PFSK-1 (cell line): ENCODE measurements at regions not wholly inside any gene's neighbourhood (a gene's known extent, or its start where the extent isn't known, plus 50 kb on each side); places are given as distances from the start of the nearest gene placed in this dataset.

Source experiments
- FOXP2 ChIP-seq: optimal IDR thresholded peaks from 2 replicates; pipeline ENCODE3; 2011; ENCODE audit warnings: borderline replicate concordance, control low read depth, inconsistent platforms; ENCODE audit not compliant: insufficient read depth; ENCODE audit errors: extremely low read length, extremely low read depth
- POLR2AphosphoS5 ChIP-seq: IDR thresholded peaks from 2 replicates; pipeline ENCODE4 v1.6.1; 2012; ENCODE audit warnings: low read depth, mild to moderate bottlenecking, control low read depth, low read length, moderate library complexity
- SIN3A ChIP-seq: IDR thresholded peaks from 2 replicates; pipeline ENCODE4 v1.6.1; 2012; ENCODE audit warnings: mild to moderate bottlenecking, low read length, moderate library complexity, borderline replicate concordance; ENCODE audit not compliant: insufficient read depth
- TAF1 ChIP-seq: IDR thresholded peaks from 2 replicates; pipeline ENCODE4 v1.6.1; 2012; ENCODE audit warnings: low read length, control low read depth, borderline replicate concordance; ENCODE audit not compliant: insufficient read depth
- TF ChIP-seq, protein P1 (sequence below), 2 experiments: IDR thresholded peaks; 2 replicates each; pipeline versions ENCODE4 v1.6.1 to v1.8.0; 2011 to 2012; ENCODE audit warnings: low read depth in 2 of 2, low read length in 2 of 2, control low read depth in 1 of 2, inconsistent platforms in 1 of 2, mild to moderate bottlenecking in 1 of 2, moderate library complexity in 1 of 2; ENCODE audit not compliant: insufficient read depth in 1 of 2

DNA sequence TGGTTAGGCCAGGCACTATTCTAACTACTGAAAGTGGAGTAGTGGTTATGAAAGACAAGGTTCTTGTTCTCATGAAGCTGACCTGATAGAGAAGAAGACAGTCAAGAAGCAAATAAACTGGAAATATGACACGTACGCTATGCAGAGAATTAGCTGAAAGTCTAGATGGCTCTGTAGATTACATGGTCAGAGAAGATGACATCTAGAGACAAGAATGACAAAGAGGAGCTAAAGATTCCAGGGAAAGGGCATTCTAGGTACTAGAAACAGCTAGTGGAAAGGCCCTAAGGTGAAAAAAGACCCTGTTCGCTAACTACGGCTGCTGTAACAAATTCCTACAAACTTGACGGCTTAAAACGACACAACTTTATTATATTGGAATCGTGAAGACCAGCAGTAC is 68.0 kb upstream of the NRIP1 start:
- no peak for TF ChIP-seq TAF1

DNA sequence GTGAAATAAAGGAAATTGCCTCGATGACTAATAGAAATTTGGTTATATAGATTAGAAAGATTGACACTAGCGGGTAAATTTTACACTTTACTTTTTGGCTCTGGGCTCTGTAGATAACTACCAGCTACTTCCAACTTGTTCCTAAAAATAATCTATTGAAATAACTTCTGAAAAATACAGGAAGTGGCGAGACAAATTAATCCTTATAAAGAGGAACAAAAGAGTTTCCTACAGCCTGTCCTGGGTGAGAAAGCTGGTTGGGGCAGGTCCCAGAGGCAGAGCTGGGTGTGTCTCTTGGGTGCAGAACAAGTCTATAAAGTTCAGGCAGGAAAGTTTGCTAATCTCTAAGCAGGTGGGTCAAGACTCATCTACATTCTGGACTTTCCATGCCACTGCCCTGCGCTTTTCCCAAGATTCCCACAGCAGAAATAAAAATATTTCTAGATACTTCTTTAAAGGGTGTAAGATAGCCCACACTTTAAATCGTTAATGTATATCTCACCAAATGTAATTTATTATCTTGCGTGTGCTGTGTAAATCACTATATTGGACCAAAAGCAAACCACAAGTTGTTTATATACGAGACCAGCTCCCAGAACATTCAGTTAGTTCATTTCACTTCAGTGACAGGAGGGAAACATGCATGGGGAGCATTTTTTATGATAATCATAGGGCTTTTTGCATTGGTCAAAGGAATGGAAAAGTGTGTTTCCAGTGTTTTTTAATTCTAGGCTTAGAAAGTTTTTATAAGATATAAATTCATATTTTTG is 70.1 kb upstream of the NRIP1 start:
- no peak for TF ChIP-seq FOXP2
- TF ChIP-seq, protein P1, sequence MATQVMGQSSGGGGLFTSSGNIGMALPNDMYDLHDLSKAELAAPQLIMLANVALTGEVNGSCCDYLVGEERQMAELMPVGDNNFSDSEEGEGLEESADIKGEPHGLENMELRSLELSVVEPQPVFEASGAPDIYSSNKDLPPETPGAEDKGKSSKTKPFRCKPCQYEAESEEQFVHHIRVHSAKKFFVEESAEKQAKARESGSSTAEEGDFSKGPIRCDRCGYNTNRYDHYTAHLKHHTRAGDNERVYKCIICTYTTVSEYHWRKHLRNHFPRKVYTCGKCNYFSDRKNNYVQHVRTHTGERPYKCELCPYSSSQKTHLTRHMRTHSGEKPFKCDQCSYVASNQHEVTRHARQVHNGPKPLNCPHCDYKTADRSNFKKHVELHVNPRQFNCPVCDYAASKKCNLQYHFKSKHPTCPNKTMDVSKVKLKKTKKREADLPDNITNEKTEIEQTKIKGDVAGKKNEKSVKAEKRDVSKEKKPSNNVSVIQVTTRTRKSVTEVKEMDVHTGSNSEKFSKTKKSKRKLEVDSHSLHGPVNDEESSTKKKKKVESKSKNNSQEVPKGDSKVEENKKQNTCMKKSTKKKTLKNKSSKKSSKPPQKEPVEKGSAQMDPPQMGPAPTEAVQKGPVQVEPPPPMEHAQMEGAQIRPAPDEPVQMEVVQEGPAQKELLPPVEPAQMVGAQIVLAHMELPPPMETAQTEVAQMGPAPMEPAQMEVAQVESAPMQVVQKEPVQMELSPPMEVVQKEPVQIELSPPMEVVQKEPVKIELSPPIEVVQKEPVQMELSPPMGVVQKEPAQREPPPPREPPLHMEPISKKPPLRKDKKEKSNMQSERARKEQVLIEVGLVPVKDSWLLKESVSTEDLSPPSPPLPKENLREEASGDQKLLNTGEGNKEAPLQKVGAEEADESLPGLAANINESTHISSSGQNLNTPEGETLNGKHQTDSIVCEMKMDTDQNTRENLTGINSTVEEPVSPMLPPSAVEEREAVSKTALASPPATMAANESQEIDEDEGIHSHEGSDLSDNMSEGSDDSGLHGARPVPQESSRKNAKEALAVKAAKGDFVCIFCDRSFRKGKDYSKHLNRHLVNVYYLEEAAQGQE (IDR thresholded peaks at IDR 0.05; ENCODE audit: insufficient read depth in 1 of 2, low read depth in 2 of 2, low read length in 2 of 2): no peak
- no peak for TF ChIP-seq TAF1
- no peak for TF ChIP-seq POLR2AphosphoS5
- no peak for TF ChIP-seq SIN3A

DNA sequence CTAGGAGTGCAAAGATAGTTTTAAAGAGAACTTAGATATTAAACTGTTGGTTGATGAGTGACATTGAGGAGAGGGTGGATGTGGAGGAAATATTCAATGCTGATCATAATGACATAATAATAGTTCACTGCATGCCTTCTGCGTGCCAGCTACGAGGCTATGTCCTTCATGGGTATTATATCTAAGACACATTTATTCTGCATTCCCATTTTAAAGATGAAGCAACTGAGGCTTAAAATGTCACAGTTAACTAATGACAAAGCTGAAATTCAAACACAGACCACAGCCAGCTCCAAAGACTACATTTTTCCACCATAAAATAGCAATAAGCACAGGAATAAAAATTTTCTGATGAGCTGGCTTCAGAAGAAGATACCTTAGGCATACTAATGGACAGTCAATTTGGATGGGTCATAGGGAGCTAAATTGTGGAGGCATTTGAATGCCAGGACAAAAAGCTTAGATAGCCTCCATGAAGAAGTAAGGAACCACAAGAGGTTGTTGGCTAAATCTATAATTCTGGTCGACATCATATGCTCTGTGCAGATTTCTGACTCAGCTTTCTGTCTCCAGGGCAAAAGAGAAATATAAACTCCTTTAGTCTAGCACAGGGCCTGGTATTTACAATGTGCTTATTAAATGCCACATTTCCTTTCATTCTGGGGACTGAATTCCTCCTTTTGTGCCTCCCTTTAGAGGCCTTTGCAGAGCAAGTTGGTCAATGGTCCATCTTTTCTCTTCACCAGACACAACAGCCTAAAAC is 71.2 kb upstream of the NRIP1 start:
- TF ChIP-seq FOXP2 (no peak), POLR2AphosphoS5 (no peak), TAF1 (no peak), SIN3A (no peak)
- TF ChIP-seq, protein P1 (IDR thresholded peaks at IDR 0.05; ENCODE audit: insufficient read depth in 1 of 2, low read depth in 2 of 2, low read length in 2 of 2): no peak

DNA sequence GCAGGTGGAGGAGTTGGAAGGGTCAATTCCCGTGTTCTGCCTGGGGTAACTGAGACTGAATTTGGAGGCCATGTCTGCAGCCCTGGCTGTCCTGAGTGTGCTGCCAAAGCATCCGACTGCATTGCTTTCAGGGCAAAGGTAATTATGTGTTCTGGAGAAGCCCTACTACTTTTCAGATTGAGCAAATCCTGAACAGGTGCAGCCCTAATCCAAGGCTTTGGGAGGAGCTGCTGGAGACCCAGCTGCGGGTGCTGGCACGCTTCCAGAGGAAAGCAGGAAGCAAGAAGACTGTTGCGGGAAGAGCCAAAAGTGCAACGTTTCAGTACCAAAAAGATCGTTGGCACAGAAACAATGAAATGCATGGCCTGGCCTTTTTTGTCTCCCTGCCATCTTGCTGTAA is 73.7 kb upstream of the NRIP1 start:
- TF ChIP-seq TAF1 (no peak), FOXP2 (no peak), POLR2AphosphoS5 (no peak), SIN3A (no peak)
- TF ChIP-seq, protein P1 (IDR thresholded peaks at IDR 0.05; ENCODE audit: insufficient read depth in 1 of 2, low read depth in 2 of 2, low read length in 2 of 2): no peak

DNA sequence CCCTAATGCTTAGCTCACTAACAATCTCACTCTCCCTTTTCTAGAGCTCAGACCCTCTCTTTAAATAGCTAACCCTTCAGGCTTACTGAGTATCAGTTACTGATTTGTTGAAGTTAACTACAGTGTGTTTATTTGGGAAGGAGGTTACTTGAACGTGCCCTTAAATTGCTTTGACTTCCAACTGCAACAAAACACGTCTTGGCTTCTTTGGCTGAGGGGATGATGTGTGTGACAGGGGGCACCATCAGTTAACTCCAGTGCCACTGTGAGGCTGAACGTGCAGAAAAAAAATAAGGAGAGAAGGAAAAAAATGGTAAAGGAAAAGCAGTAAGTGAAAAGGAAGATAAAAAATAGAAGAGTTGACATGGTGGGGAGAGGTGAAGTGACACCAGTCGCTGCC is 75.1 kb upstream of the NRIP1 start:
- TF ChIP-seq POLR2AphosphoS5: no peak
- TF ChIP-seq TAF1: no peak
